ENCODE measurements at regions not wholly inside any gene's neighbourhood (a gene's known extent, or its start where the extent isn't known, plus 50 kb on each side); places are given as distances from the start of the nearest gene placed in this dataset.

- Histone ChIP-seq H3K4me3 (ENCODE audit: low read length) (no peak overlapping the region), H2AFZ (ENCODE audit: low read length) (no peak overlapping the region), H3K9me2 (replicated peaks; ENCODE audit: insufficient read depth, low read length) (no peaks in the 10 kb centered on the region), H3K36me3 (replicated peaks; ENCODE audit: insufficient read depth, low read length) (no peaks in the 10 kb centered on the region), H3K9ac (ENCODE audit: low read length) (no peak overlapping the region), H3F3A (ENCODE audit: insufficient read depth, low read length) (no peaks in the 10 kb centered on the region), H3K27ac (ENCODE audit: low read length) (no peak overlapping the region), H3K27me3 (replicated peaks; ENCODE audit: insufficient read depth, low read length) (no peaks in the 10 kb centered on the region), H4K20me1 (ENCODE audit: insufficient read depth, low read length) (no peaks in the 10 kb centered on the region), H3K9me3 (replicated peaks; ENCODE audit: insufficient read depth, low read length) (no peaks in the 10 kb centered on the region), H3K79me2 (ENCODE audit: low read length) (no peaks in the 10 kb centered on the region), H3K4me1 (ENCODE audit: low read length) (no peaks in the 10 kb centered on the region), H3K4me2 (ENCODE audit: low read depth, low read length) (no peak overlapping the region)
- no peak for DNase-seq
- no peak for TF ChIP-seq EZH2phosphoT487 (IDR thresholded peaks at IDR 0.05; ENCODE audit: low read length)
- TF ChIP-seq EZH2 (optimal IDR thresholded peaks at IDR 0.05; ENCODE audit: low read depth, low read length): no peak
- TF ChIP-seq, protein P1, sequence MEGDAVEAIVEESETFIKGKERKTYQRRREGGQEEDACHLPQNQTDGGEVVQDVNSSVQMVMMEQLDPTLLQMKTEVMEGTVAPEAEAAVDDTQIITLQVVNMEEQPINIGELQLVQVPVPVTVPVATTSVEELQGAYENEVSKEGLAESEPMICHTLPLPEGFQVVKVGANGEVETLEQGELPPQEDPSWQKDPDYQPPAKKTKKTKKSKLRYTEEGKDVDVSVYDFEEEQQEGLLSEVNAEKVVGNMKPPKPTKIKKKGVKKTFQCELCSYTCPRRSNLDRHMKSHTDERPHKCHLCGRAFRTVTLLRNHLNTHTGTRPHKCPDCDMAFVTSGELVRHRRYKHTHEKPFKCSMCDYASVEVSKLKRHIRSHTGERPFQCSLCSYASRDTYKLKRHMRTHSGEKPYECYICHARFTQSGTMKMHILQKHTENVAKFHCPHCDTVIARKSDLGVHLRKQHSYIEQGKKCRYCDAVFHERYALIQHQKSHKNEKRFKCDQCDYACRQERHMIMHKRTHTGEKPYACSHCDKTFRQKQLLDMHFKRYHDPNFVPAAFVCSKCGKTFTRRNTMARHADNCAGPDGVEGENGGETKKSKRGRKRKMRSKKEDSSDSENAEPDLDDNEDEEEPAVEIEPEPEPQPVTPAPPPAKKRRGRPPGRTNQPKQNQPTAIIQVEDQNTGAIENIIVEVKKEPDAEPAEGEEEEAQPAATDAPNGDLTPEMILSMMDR (IDR thresholded peaks at IDR 0.05; ENCODE audit: low read length): no peak
Observed at GRCh38 chr3:111373239-111373638, 168.8 kb upstream of the CD96 start.

DNA sequence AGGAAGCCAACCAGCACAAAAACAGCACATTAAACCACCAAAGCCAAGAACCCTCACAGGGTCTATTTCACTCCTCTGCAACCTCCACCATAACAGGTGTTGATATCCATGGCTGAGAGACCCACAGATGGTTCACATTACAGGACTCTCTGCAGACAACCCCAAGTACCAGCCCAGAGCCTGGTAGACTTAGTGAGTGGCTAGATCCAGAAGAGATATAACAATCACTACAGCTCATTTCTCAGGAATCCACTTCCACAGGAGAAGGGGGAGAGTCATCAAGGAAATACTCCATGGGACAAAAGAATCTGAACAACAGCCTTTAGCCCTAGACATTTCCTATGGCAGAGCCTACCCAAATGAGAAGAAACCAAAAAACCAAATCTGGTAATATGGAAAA is 168.1 kb upstream of the CD96 start:
- H3K9ac ChIP-seq (ENCODE audit: low read length): no peak overlapping the region
- no peaks in the 10 kb centered on the region for H3K4me1 ChIP-seq (ENCODE audit: low read length)
- H3K27ac ChIP-seq (ENCODE audit: low read length): no peak overlapping the region
- TF ChIP-seq, protein P1 (IDR thresholded peaks at IDR 0.05; ENCODE audit: low read length): no peak
- TF ChIP-seq EZH2 (optimal IDR thresholded peaks at IDR 0.05; ENCODE audit: low read depth, low read length) (no peak), EZH2phosphoT487 (IDR thresholded peaks at IDR 0.05; ENCODE audit: low read length) (no peak)
- H3F3A ChIP-seq (ENCODE audit: insufficient read depth, low read length): no peaks in the 10 kb centered on the region
- H3K27me3 ChIP-seq (replicated peaks; ENCODE audit: insufficient read depth, low read length): no peaks in the 10 kb centered on the region
- no peaks in the 10 kb centered on the region for H3K36me3 ChIP-seq (replicated peaks; ENCODE audit: insufficient read depth, low read length)
- no peaks in the 10 kb centered on the region for H3K9me3 ChIP-seq (replicated peaks; ENCODE audit: insufficient read depth, low read length)
- no peak overlapping the region for H3K4me2 ChIP-seq (ENCODE audit: low read depth, low read length)
- no peaks in the 10 kb centered on the region for H3K79me2 ChIP-seq (ENCODE audit: low read length)
- H4K20me1 ChIP-seq (ENCODE audit: insufficient read depth, low read length): no peaks in the 10 kb centered on the region
- H3K9me2 ChIP-seq (replicated peaks; ENCODE audit: insufficient read depth, low read length): no peaks in the 10 kb centered on the region
- no peak for DNase-seq
- no peak overlapping the region for H2AFZ ChIP-seq (ENCODE audit: low read length)
- no peak overlapping the region for H3K4me3 ChIP-seq (ENCODE audit: low read length)

DNA sequence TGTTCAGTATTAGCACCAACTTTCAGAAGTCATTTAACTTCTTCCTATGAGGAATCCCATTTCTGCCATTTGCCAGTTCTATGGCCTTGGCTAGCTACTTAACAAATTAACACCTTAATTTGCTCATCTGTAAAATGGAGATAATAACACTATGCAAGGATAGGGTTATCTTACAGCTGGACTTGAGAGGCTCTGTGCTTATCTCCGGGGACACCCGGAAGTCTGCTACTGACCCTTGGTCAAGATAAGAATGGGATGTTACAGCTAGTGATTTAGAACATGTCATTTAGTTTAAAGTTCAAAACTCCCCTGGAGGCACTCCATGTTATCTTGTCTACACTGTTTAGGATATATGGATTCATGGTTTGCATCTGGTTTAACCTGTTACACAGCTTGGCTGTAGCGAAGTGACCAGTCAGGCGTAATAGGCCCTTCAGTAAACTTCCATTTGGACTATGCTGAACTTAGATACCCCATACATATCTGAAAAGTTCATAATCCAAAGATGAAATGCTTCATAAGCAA is 156.0 kb upstream of the CD96 start:
- no peak for DNase-seq
- no peaks in the 10 kb centered on the region for H3K79me2 ChIP-seq (ENCODE audit: low read length)
- no peak overlapping the region for H2AFZ ChIP-seq (ENCODE audit: low read length)

More for the DNA sequence above, 156.0 kb upstream of the CD96 start:
- Histone ChIP-seq H3K4me2 (ENCODE audit: low read depth, low read length) (no peak overlapping the region), H3K36me3 (replicated peaks; ENCODE audit: insufficient read depth, low read length) (no peaks in the 10 kb centered on the region), H3K9me2 (replicated peaks; ENCODE audit: insufficient read depth, low read length) (no peaks in the 10 kb centered on the region), H3K27me3 (replicated peaks; ENCODE audit: insufficient read depth, low read length) (no peaks in the 10 kb centered on the region), H3K9ac (ENCODE audit: low read length) (no peak overlapping the region), H3F3A (ENCODE audit: insufficient read depth, low read length) (no peaks in the 10 kb centered on the region), H4K20me1 (ENCODE audit: insufficient read depth, low read length) (no peaks in the 10 kb centered on the region), H3K4me3 (ENCODE audit: low read length) (no peak overlapping the region), H3K9me3 (replicated peaks; ENCODE audit: insufficient read depth, low read length) (no peaks in the 10 kb centered on the region), H3K27ac (ENCODE audit: low read length) (no peak overlapping the region), H3K4me1 (ENCODE audit: low read length) (no peaks in the 10 kb centered on the region)
- TF ChIP-seq, protein P1 (IDR thresholded peaks at IDR 0.05; ENCODE audit: low read length): no peak
- no peak for TF ChIP-seq EZH2phosphoT487 (IDR thresholded peaks at IDR 0.05; ENCODE audit: low read length)
- TF ChIP-seq EZH2 (optimal IDR thresholded peaks at IDR 0.05; ENCODE audit: low read depth, low read length): no peak
